Stimulated activated effector memory CD8-positive, alpha-beta T cell treated with anti-CD3 and anti-CD28 coated beads, Interleukin-12 subunit alpha, Interleukin-12 subunit beta, amount 100 ng/mL, for 72 hours (primary cell): ENCODE measurements at regions not wholly inside any gene's neighbourhood (a gene's known extent, or its start where the extent isn't known, plus 50 kb on each side); places are given as distances from the start of the nearest gene placed in this dataset.
"Not testable (repeated sequence)": the region's sequence is repeated elsewhere in the genome, so short reads cannot be mapped to it uniquely, and the experiment has no call there.

Source experiments
- ATAC-seq: fragments of 150-1000 bp; cut with Tn5 transposase; 2 replicates; pipeline ENCODE4 v1.10.0; 2021
- DNase-seq, 2 donors: peaks; one replicate each; pipeline ENCODE4 v3.0.0; 2021 to 2022; ENCODE audit warnings: low spot score in 2 of 2
- H3K27ac Mint-ChIP-seq: one replicate; pipeline ENCODE4 v1.8.0; 2022; ENCODE audit warnings: mild to moderate bottlenecking, mixed read lengths
- H3K36me3 Mint-ChIP-seq: one replicate; pipeline ENCODE4 v1.8.0; 2022; ENCODE audit warnings: mild to moderate bottlenecking, mixed read lengths
- H3K4me1 Mint-ChIP-seq: one replicate; pipeline ENCODE4 v1.8.0; 2022; ENCODE audit warnings: mixed read lengths
- H3K4me3 Mint-ChIP-seq: one replicate; pipeline ENCODE4 v1.8.0; 2022; ENCODE audit warnings: mild to moderate bottlenecking, mixed read lengths
- H3K9me3 Mint-ChIP-seq: one replicate; pipeline ENCODE4 v1.8.0; 2022; ENCODE audit warnings: mixed read lengths

- H3K4me1 Mint-ChIP-seq, result no peaks in the 10 kb centered on the region
- H3K36me3 Mint-ChIP-seq, result no peaks in the 10 kb centered on the region
- DNase-seq, result no peak
- H3K4me3 Mint-ChIP-seq, result no peak overlapping the region
- ATAC-seq, result no peak
- H3K27ac Mint-ChIP-seq, result no peak overlapping the region
- H3K9me3 Mint-ChIP-seq, result peaks cover 20% of the 10 kb centered on the region
Measured at GRCh38 chr2:103355287-103355686, 593.5 kb downstream of the TMEM182 start.

- Mint-ChIP-seq H3K9me3 (peaks cover 20% of the 10 kb centered on the region), H3K27ac (no peak overlapping the region), H3K4me3 (no peak overlapping the region), H3K36me3 (no peaks in the 10 kb centered on the region), H3K4me1 (no peaks in the 10 kb centered on the region)
- DNase-seq (no peak), ATAC-seq (no peak)
Measured at GRCh38 chr2:103361712-103362111, 599.9 kb downstream of the TMEM182 start.

GRCh38 chr2:103363639-103364038, 601.8 kb downstream of the TMEM182 start:
- Mint-ChIP-seq H3K27ac (no peak overlapping the region), H3K36me3 (no peaks in the 10 kb centered on the region), H3K9me3 (peaks cover 9% of the 10 kb centered on the region), H3K4me1 (no peaks in the 10 kb centered on the region), H3K4me3 (no peak overlapping the region)
- ATAC-seq (no peak), DNase-seq (no peak)

- Mint-ChIP-seq H3K9me3 (peaks cover 9% of the 10 kb centered on the region), H3K4me1 (no peaks in the 10 kb centered on the region), H3K36me3 (no peaks in the 10 kb centered on the region), H3K4me3 (no peak overlapping the region), H3K27ac (no peak overlapping the region)
- DNase-seq (no peak), ATAC-seq (no peak)
Measured at GRCh38 chr2:103364177-103364576, 602.3 kb downstream of the TMEM182 start.

GRCh38 chr2:103365071-103365470, 603.2 kb downstream of the TMEM182 start:
- no peak overlapping the region for H3K27ac Mint-ChIP-seq
- ATAC-seq, result no peak
- no peaks in the 10 kb centered on the region for H3K36me3 Mint-ChIP-seq
- no peaks in the 10 kb centered on the region for H3K4me1 Mint-ChIP-seq
- peaks cover 9% of the 10 kb centered on the region for H3K9me3 Mint-ChIP-seq
- no peak for DNase-seq
- no peak overlapping the region for H3K4me3 Mint-ChIP-seq

GRCh38 chr2:103367877-103368276, 606.0 kb downstream of the TMEM182 start:
- H3K9me3 Mint-ChIP-seq, result peaks cover 9% of the 10 kb centered on the region

GRCh38 chr2:103383541-103383940, 621.7 kb downstream of the TMEM182 start:
- H3K4me3 Mint-ChIP-seq, result no peak overlapping the region
- H3K36me3 Mint-ChIP-seq, result no peaks in the 10 kb centered on the region
- ATAC-seq, result no peak
- DNase-seq, result no peak
- H3K27ac Mint-ChIP-seq, result no peak overlapping the region
- H3K4me1 Mint-ChIP-seq, result no peaks in the 10 kb centered on the region
- H3K9me3 Mint-ChIP-seq, result peaks cover 16% of the 10 kb centered on the region

More at GRCh38 chr2:103367877-103368276, 606.0 kb downstream of the TMEM182 start:
- Mint-ChIP-seq H3K4me1 (no peaks in the 10 kb centered on the region), H3K27ac (no peak overlapping the region), H3K36me3 (no peaks in the 10 kb centered on the region), H3K4me3 (no peak overlapping the region)
- DNase-seq (no peak), ATAC-seq (no peak)

GRCh38 chr2:103386872-103387271, 625.0 kb downstream of the TMEM182 start:
- DNase-seq, result no peak
- H3K27ac Mint-ChIP-seq, result no peak overlapping the region
- H3K9me3 Mint-ChIP-seq, result peaks cover 22% of the 10 kb centered on the region
- no peak for ATAC-seq
- H3K4me1 Mint-ChIP-seq, result no peaks in the 10 kb centered on the region
- no peaks in the 10 kb centered on the region for H3K36me3 Mint-ChIP-seq
- no peak overlapping the region for H3K4me3 Mint-ChIP-seq

- no peaks in the 10 kb centered on the region for H3K36me3 Mint-ChIP-seq
- no peak for ATAC-seq
- no peak for DNase-seq
Measured at GRCh38 chr2:103387888-103388287, 626.1 kb downstream of the TMEM182 start.

GRCh38 chr2:103396152-103396551, 634.3 kb downstream of the TMEM182 start:
- Mint-ChIP-seq H3K4me3 (no peak overlapping the region), H3K27ac (no peak overlapping the region), H3K9me3 (peaks cover 7% of the 10 kb centered on the region), H3K36me3 (no peaks in the 10 kb centered on the region), H3K4me1 (no peaks in the 10 kb centered on the region)
- ATAC-seq, result no peak
- DNase-seq, result no peak

More at GRCh38 chr2:103387888-103388287, 626.1 kb downstream of the TMEM182 start:
- Mint-ChIP-seq H3K4me3 (no peak overlapping the region), H3K4me1 (no peaks in the 10 kb centered on the region), H3K27ac (no peak overlapping the region), H3K9me3 (peaks cover 17% of the 10 kb centered on the region)

- ATAC-seq (no peak), DNase-seq (no peak)
- Mint-ChIP-seq H3K4me1 (no peaks in the 10 kb centered on the region), H3K4me3 (no peak overlapping the region), H3K9me3 (peaks cover 6% of the 10 kb centered on the region), H3K27ac (no peak overlapping the region), H3K36me3 (no peaks in the 10 kb centered on the region)
Measured at GRCh38 chr2:103401621-103402020, 639.8 kb downstream of the TMEM182 start.

GRCh38 chr2:103402336-103402735, 640.5 kb downstream of the TMEM182 start:
- no peaks in the 10 kb centered on the region for H3K36me3 Mint-ChIP-seq
- peaks cover 6% of the 10 kb centered on the region for H3K9me3 Mint-ChIP-seq

GRCh38 chr2:103402944-103403343, 641.1 kb downstream of the TMEM182 start:
- DNase-seq (no peak), ATAC-seq (no peak)
- no peaks in the 10 kb centered on the region for H3K36me3 Mint-ChIP-seq
- no peak overlapping the region for H3K4me3 Mint-ChIP-seq
- no peak overlapping the region for H3K27ac Mint-ChIP-seq
- peaks cover 6% of the 10 kb centered on the region for H3K9me3 Mint-ChIP-seq
- no peaks in the 10 kb centered on the region for H3K4me1 Mint-ChIP-seq

More at GRCh38 chr2:103402336-103402735, 640.5 kb downstream of the TMEM182 start:
- Mint-ChIP-seq H3K4me1 (no peaks in the 10 kb centered on the region), H3K4me3 (no peak overlapping the region), H3K27ac (no peak overlapping the region)
- no peak for ATAC-seq
- DNase-seq, result no peak

GRCh38 chr2:103403388-103403787, 641.6 kb downstream of the TMEM182 start:
- ATAC-seq, H3K36me3 Mint-ChIP-seq, H3K9me3 Mint-ChIP-seq, H3K4me1 Mint-ChIP-seq, DNase-seq, H3K4me3 Mint-ChIP-seq, H3K27ac Mint-ChIP-seq: not testable (repeated sequence)

- ATAC-seq, result no peak
- Mint-ChIP-seq H3K27ac (no peak overlapping the region), H3K9me3 (peaks cover 24% of the 10 kb centered on the region), H3K4me3 (no peak overlapping the region), H3K4me1 (no peaks in the 10 kb centered on the region), H3K36me3 (no peaks in the 10 kb centered on the region)
- DNase-seq, result no peak
Measured at GRCh38 chr2:103410221-103410620, 648.4 kb downstream of the TMEM182 start.

- peaks cover 20% of the 10 kb centered on the region for H3K9me3 Mint-ChIP-seq
- H3K36me3 Mint-ChIP-seq, result no peaks in the 10 kb centered on the region
- H3K27ac Mint-ChIP-seq, result no peak overlapping the region
- no peak overlapping the region for H3K4me3 Mint-ChIP-seq
- no peak for DNase-seq
- no peak for ATAC-seq
- H3K4me1 Mint-ChIP-seq, result no peaks in the 10 kb centered on the region
Measured at GRCh38 chr2:103419506-103419905, 657.7 kb downstream of the TMEM182 start.

- Mint-ChIP-seq H3K4me1 (no peaks in the 10 kb centered on the region), H3K4me3 (no peak overlapping the region), H3K36me3 (no peaks in the 10 kb centered on the region), H3K9me3 (peaks cover 13% of the 10 kb centered on the region), H3K27ac (no peak overlapping the region)
- ATAC-seq, result no peak
- no peak for DNase-seq
Measured at GRCh38 chr2:103423100-103423499, 661.3 kb downstream of the TMEM182 start.
